Esophagus squamous epithelium (tissue), 4 donors: ENCODE measurements at regions not wholly inside any gene's neighbourhood (a gene's known extent, or its start where the extent isn't known, plus 50 kb on each side); places are given as distances from the start of the nearest gene placed in this dataset.

Experiments
- POLR2A ChIP-seq, 4 donors: fragments of 450-650 bp; IDR thresholded peaks; one replicate each; pipeline ENCODE4 v1.6.1; 2017; ENCODE audit warnings: antibody characterized with exemption in 4 of 4, mild to moderate bottlenecking in 4 of 4, moderate library complexity in 3 of 4
- TF ChIP-seq, protein P1 (sequence below), 6 experiments: fragments of 450-650 bp in 4 of 6; fragments of 200-600 bp in 2 of 6; sonication (generic) in 2 of 6; IDR thresholded peaks; one replicate each; pipeline ENCODE4 v1.5.1; 2016 to 2019; ENCODE audit warnings: antibody characterized with exemption in 6 of 6, mild to moderate bottlenecking in 4 of 6, moderate library complexity in 4 of 6

DNA sequence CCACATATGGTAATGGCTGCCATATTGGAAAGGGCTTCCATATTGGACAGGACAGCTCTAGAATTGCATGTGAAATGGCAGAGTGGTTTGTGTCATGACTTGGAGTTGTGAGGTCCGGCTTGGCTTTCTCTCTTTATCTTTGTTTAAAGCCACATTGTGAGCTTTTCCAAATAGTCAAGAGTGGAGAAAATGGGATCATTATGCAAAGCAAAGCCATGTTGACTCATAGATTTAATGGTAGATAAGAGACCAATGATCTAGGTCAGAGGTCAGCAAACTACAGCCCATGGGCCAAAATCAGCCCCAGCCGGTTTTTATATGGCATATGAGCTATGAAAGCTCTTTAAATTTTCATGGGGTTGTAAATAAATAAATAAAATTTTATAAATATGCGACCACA lies 449.1 kb downstream of the BCL11B start:
- TF ChIP-seq POLR2A (IDR thresholded peaks at IDR 0.05): no peak
- TF ChIP-seq, protein P1, sequence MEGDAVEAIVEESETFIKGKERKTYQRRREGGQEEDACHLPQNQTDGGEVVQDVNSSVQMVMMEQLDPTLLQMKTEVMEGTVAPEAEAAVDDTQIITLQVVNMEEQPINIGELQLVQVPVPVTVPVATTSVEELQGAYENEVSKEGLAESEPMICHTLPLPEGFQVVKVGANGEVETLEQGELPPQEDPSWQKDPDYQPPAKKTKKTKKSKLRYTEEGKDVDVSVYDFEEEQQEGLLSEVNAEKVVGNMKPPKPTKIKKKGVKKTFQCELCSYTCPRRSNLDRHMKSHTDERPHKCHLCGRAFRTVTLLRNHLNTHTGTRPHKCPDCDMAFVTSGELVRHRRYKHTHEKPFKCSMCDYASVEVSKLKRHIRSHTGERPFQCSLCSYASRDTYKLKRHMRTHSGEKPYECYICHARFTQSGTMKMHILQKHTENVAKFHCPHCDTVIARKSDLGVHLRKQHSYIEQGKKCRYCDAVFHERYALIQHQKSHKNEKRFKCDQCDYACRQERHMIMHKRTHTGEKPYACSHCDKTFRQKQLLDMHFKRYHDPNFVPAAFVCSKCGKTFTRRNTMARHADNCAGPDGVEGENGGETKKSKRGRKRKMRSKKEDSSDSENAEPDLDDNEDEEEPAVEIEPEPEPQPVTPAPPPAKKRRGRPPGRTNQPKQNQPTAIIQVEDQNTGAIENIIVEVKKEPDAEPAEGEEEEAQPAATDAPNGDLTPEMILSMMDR (IDR thresholded peaks at IDR 0.05): no peak
